ENCODE measurements at regions not wholly inside any gene's neighbourhood (a gene's known extent, or its start where the extent isn't known, plus 50 kb on each side); places are given as distances from the start of the nearest gene placed in this dataset.
"Not testable (repeated sequence)": the region's sequence is repeated elsewhere in the genome, so short reads cannot be mapped to it uniquely, and the experiment has no call there.

DNA sequence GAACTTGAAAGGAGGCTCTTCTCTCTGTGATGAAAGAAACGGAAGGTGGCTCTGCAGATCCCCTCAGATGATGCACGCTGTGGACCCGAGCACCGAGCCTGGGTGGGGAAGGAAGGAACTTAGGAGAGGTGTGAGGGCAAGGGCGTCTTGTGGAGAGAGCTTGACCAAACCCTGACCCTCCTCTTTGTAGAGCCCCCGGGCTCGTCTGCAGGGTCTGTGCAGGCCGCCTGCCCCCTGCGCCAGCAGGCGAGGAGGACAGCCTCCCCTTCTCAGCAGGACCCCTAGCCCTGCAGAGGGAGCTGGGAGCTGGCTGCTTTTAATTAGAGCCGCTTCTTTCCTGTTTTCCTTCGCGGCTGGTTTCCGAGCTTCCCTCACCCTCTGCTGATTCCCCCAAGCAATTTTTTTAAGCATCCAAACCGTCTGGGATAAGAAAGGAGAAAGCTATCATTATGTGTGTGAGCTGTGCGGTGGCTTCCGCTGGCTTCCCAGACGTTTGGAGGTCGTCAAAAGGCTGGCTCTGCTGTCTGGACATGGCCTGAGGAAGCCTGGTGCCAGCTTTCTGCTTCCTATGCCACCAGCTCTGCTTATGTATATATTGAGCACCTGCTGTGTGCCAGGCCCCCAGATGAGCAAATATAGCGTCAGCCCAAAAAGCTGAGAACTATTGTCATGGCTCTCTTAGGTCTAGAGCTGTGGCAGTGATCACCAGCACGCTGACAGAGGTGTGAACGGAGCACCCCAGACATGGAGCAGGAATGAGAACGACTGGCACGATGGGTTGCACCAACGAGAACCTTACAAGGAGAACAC is 160.2 kb upstream of the IRF2BP2 start:
- DNase-seq: no peak

DNA sequence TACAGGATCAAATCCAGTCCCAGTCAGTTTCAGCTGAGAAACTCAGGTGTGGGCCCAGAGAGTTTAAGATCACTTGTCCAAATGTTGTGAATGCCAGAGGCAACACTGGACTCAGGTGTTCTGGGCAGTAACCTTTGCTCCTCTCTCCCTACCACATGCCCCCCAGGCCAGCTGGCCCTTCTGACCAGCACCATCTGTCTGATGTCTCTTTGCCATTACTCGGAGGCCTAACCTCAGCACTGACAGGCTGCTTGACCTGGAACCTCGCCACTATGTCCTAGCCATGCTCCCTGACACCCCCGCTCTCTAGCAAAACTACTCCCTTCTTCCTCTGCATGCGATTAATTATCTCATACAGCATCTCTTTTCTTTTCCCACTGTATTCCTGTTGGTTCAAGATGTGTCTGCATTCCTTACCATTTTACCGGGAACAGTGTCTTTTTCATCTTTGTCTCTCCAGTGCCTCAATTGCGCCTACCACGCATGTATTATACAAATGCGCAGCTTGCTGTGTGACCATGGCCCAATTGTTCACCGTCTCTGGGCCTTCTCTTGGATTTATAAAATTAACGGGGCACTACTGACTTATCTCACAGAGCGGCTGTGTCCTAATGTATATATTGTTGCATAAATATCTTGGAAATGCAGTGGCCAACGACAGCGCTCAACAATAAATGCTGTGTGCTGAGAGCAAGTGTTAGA is 159.5 kb upstream of the IRF2BP2 start:
- DNase-seq: no peak

DNA sequence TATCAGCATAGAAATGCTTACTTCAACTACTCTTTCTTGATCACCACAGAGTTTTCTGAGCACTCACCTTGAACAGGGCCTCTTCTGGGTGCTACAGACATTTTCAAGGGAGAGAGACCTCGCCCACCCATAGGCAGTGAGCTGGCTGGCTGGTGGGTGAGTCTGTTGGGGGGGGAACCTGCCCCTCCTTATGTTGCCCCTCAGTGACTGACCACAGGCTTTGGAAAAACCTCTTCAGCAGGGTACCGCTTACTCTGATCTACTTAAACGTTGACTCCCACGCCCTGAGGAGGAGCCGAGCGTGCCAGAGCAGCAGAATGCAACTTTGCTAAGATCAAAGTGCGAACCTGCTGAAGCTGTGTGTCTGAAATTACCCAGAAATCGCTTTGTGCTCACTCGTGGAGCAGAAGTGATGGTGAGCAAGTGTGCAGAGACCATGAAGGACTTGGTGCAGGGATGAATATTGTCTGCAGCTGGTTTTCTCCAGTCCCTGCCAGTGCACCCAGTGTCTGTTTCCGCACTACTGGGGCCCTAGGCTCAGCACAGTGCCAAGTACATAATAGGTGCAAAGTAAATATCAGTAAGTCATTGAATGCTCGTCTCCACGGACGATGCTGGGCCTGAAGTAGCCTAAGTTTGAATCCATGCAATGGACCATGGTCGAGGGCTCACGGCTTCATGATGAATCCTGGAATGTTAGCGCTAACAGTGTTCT is 158.7 kb upstream of the IRF2BP2 start:
- no peak for DNase-seq

DNA sequence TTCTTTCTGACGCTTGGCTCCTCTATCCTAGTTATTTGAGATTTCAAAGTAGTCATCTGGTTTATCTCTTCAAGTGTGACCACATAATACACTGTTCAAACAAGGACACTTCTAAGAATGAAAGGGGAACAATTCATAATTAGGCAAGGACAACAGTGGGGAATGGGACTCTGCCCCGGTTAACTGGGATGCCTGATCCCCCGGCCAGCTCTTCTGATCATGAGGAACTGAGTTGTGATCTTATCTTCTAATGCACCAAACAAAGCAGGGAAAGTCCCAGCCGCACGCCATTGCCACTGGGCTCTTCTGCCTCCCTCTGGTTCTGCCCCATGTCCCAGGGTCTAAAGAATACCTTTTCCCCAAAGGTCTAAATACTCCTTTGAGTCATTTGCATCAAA is 158.2 kb upstream of the IRF2BP2 start:
- no peak for DNase-seq

DNA sequence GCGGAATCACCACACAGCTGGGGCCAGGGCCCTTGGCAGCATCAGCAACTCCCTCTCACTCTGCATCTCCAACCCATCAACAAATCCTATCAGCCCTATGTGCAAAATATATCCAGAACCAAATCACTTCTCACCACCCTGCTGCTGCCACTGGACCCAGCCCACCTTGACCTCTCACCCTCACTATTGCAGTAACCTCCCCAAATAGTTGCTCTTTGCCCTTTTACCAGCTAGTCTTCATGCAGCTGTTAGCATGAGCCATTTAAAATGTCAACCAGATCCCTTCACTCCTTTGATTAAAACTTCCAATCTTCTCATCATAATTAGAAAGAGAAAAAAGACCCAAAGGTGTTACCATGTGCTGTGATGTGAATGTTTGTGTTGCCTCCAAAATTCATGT is 155.7 kb upstream of the IRF2BP2 start:
- no peak for DNase-seq

DNA sequence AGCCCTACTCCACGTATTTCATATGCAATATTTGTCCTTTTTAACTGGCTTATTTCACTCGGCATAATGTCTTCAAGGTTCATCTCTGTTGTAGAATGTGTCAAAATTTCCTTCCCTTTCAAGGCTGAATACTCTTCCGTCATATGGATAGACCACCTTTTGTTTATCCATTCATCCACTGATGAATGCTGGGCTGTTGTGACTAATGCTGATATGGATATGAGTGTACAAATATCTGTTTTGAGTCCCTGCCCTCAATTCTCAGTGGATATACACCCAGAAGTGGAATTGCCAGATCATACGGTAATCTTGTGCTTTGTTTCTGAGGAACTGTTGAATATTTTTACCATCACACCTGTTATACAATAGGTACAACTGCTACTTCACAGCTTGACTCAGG is 155.2 kb upstream of the IRF2BP2 start:
- no peak for DNase-seq

DNA sequence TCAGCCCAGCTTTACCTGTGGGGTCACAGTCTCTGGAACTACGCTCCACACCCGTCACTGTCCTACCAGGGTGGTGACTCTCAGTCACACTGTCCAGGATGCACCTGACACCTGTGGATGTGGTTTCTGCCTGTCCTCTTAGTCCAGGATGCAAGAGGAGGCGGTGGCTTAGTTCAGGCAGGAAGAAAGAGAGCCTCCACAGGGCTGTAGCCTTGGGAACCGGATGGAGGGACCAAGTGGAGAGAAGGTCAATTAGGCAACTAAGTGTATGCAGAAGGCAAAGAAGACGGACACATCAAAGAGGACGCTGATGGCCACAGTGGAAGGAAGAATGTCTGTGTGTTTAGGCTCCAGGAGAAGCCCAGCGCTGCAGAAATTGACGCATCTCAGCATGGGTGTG is 153.9 kb upstream of the IRF2BP2 start:
- no peak for DNase-seq

DNA sequence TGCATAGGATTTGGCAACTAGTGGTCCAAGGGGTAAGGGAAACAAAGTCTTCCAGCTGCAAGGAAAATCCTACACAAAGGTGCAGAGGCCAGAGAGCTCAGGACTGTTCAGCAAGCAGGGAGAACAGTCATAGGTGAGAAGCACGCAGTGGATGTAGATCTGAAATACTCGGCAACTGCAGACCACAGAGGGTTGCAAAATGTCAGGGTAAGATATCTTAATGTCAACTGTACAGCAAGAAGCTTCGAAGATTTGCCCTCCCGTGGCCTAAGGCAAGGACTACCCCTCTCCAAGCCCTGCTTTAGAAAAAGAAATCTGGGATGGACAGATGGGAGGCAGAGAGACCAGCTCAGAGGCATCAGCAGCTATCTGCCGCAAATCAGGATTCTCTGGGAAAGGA is 153.4 kb upstream of the IRF2BP2 start:
- DNase-seq: no peak

DNA sequence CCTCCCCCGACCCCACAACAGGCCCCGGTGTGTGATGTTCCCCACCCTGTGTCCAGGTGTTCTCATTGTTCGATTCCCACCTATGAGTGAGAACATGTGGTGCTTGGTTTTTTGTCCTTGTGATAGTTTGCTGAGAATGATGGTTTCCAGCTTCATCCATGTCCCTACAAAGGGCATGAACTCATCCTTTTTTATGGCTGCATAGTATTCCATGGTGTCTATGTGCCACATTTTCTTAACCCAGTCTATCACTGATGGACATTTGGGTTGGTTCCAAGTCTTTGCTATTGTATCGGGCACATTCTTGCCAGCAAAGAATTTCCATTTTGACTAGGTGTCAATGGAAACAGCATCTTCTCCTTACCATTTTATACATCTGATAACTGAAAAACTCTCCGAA is 152.1 kb upstream of the IRF2BP2 start:
- DNase-seq: not testable (repeated sequence)

DNA sequence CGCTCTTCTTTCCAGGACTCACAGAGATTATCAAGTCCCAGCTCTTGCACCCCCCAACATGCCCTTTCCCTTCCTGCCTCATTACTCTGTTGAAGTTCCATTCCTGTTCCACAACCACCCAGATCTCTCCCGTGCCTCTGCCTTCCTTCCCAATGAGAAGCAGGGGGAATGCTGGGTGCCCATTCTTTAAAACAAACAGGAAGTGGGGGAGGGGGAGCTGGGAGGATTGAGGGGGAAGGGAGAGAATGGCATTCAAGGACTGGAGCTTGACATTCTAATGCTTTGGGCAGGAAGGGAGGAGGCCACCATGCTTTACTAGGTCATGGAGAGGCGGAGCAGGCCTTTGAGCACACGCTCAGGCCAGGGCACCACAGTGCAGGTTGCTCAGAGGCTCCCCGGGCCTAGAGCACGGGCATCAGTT is 150.3 kb upstream of the IRF2BP2 start:
- DNase-seq: no peak

DNA sequence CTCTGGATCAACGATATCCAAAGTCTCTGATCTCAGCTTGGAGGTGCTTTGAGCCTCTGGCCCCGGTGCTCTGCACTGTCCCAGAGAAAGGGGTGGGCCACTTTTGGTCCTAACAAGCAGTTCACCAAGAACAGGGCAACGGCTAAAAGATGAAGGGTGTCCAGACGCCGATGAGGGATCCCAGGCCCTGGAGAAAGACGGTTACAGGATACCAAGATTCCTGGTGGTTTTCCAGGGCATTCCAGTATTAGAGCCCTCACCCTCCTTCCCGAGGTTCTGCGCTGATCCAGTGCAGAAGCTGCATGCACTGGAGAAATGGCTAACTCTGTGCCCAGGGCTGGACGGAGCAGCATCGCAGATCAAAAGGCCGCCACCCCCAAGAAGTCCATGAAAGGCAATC is 149.9 kb upstream of the IRF2BP2 start:
- no peak for DNase-seq

DNA sequence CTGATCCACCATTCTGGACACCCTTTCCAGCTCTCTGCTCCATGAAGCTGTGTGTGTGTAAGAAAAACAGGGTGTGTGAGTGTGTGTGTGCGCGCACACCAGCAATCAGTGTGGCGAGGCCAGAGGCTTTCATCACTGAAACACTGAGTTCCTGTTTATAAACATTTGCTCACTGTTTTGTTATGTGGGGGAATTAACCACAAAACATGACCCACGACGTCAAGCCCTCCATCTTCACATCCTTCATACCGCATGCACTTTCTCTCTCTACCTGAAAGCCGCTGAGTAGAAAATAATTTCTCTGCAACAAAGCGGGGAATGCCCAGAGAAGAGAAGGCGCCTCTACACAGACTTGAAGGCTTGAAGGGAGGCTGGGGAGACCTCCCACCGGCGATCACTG is 148.9 kb upstream of the IRF2BP2 start:
- DNase-seq: no peak

DNA sequence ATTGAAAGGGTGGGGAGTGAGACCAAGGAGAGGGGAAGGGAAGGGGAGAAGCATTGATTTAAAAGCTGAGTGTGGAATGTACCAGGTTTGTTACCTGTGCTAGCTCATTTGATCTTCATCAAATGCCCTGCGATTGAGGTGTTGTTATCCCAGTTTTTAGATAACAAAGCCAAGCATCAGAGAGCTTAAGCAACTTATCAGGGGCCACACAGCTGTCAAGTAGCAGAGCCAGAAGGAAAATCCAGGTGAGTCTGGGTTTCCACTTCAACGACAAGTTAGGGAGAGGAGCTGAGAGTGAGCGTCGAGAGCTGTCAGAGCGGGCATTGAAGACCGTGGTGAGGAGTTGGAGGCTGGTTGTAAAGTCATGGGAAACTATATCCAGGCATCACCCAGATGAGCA is 146.9 kb upstream of the IRF2BP2 start:
- DNase-seq: no peak

DNA sequence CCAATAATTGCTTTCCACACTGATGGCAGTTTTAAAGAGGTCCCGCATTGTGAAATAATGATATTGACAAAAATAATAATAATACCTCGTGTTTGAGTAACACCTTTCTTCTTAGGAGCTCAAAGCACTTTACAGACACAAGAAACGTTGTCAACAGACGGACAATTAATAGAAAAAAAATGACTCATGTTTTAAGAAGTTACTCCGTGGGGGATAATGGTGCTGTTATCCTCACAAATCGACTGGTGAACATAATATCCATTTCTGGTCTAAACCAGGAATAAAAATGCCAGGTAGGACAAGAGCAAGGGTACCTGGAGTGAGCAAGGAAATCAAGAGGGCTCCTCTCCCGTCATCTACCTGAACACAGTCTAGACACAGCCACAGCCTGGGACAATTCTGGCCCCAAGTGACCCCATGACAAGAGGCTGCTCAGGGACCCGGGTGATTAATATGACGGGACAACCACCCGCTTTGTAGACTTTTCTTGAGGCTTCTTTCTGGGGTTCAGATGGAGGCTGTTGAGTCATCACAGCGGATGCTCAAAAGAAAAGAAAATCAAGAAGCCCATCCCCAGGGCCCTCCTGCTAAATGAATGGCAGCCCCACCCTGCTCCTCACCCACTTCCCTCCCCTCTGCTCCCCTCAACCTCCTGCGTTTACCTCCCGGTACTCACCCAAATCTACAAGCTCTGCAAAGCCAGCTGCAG is 146.2 kb upstream of the IRF2BP2 start:
- no peak for DNase-seq

DNA sequence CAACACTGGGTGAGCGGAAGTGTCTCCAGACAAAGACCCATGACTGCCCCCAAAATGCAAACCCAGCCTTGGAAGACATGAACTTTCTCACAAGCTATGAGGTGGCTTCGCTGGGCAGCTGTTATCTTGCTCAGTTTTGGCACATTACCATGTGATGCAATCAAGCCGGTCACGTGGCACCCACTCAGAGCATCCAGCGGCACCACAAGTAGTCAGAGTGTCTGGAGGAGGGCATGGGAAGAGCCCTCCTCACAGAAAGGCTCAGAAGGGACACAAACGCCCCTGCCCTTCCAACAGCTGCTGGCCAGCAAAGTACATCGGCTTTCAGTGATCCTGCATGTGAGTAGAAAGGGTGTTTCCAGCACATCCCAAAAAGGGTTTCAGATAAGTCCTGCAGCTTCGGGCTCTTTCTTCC is 145.5 kb upstream of the IRF2BP2 start:
- DNase-seq: no peak

DNA sequence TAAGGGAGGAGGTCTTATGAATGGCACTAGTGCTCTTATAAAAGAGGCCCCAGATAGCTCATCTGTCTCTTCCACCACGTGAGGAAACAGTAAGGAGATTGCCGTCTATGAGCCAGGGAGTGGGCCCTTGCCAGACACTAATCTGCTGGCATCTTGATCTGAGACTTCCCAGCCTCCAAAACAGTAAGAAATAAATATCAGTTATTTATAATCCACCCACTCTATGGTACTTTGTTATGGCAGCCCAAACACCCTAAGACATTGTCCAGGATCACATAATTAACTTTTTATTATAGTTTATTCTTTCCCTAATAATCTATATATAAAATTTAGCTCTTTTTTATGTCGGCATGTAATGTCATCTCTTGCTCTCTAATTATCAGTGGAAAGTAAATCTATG is 144.0 kb upstream of the IRF2BP2 start:
- DNase-seq: no peak

DNA sequence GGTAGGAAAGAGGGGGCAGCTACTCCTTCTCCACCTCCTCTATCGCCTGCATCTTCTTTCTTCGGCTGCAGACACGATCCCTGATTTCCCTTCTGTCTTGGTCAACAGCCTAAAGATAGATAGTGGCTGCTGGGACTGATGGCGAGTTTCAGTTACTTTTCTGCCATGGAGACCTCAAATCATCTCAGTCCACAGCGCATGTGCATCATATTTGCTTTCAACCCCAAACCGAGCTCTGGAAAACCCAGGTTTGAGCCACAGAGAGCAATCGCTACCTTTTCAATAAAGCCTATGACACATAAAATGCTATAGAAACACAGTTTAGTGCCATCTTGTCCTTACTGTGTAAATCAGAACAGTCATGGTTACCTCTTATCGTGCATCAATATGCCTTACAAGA is 142.9 kb upstream of the IRF2BP2 start:
- DNase-seq: no peak

DNA sequence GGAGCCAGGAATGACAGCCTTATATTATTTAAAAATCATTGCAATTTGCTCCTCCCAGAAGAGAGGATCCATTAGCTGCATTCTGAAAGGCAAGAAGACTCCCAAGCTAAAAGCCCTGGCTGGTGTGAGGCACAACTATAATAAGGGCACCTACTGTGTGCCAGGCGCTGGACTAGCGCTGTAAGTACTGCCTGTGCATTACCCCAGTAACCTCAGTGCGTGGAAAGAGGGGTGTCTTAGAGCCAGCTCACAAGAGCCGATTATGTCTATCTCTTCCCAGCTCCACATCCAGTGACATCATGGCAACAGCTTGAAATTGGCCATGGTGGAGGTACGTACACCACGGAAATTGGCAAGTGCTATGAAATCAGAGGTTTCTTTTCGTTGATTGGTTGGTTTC is 141.7 kb upstream of the IRF2BP2 start:
- DNase-seq: no peak

DNA sequence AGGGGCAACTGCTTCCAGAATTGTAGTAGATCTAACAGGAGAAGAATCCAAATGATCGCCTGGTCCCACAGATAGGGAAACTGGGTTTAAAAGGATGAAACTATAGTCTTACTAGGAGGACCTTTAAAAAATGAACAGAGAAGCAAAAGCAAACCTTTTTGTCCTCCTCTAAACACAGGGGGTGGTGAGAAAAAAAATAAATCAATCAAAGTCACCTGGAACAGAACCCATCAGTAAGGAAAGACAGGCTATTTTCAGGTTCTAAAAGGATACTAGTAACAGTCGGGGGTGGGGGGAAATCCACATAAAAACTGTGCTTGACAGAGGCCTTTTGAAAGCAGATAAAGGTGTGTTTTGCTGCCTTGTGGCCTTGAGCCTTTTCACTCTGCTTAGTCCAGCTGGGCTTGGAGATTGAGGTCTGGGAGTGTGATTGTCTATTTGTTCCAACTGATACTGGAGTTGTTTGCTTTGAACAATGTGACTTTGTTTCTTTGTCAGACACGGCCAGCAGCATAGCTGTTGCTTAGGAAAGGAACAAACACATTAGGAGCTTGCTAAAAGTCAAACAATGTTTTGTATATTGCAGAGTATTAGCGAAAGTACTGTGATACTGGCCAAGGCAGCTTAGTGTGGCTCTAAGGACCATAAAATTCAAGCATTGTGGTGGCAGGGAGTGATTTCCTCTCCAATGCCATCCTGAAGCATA is 141.1 kb upstream of the IRF2BP2 start:
- no peak for DNase-seq

DNA sequence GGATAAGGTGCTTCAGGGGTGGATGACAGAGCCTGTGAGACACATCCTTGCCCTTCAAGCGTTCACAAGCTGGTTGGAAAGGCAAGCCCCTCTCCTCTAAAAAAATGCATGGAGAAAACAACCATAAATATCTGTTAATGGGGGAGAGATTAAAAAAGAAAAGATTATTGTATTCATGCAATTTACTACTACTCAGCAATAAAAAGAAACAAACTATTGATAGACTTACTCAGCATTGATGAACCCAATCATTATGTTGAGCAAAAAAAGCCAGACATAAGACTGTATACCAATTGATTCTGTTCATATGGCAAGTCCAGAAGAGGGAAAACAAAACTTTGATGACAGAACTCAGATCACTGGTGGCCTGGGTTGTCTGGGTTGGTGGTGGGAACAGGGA is 138.7 kb upstream of the IRF2BP2 start:
- DNase-seq: no peak

DNA sequence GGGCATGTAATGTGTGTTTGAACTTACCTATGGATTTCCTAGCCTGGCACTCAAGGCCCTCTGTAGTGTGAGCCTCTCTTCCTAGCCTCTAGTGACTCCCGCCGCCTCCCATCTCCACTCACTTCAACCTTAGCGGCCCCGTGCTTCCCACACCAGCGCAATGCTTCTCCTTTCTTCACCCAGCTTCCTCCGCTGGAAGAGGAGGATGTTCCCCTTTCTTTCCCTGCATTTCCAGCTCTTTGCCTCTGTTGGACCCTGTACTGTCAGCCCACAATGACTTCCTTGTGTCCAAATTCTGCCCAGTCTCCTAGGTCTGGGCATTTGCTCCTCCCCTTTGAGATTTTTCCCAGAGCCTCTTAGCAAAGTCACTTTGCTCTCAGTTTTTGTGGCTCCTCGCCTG is 138.1 kb upstream of the IRF2BP2 start:
- no peak for DNase-seq

DNA sequence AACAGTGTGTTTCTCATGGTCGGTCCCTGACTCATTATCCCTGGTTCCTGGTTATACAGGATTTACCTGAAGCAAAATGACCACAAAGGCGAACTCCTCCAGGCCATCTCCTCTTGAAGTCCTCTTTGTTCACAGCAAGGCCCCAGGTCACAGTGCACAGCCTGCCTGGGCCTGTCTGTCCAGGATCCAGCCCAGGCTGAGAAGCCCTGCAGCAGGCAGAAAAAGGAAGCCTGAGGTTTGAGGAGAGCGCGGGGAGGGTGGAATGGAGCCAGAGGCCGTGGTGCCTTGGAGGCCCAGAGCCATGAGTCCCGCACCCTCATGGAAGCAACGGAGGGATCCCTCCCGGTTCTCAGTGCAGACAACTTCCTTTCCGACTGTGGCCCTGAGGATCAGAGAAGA is 136.8 kb upstream of the IRF2BP2 start:
- no peak for DNase-seq
